ENCODE measurements at regions not wholly inside any gene's neighbourhood (a gene's known extent, or its start where the extent isn't known, plus 50 kb on each side); places are given as distances from the start of the nearest gene placed in this dataset.

GRCh38 chr7:138226745-138227279, 150.6 kb downstream of the AKR1D1 start:
- ChIA-PET CTCF (no interaction called here), POLR2A (no interaction called here)
- WGBS (ENCODE audit: insufficient coverage): 90% methylated on average over 1 of the region's 4 CpGs
- Mint-ChIP-seq H3K4me1 (no peaks in the 10 kb centered on the region), H3K27ac (no peak overlapping the region), H3K4me3 (no peak overlapping the region), H3K27me3 (no peaks in the 10 kb centered on the region), H3K9me3 (ENCODE audit: insufficient read depth) (no peaks in the 10 kb centered on the region)
- no peaks in the 10 kb centered on the region for H3K79me2 ChIP-seq (ENCODE audit: control insufficient read depth, insufficient read depth, low read length)
- ATAC-seq (ENCODE audit: low read depth): no peak
- H3K4me1 ChIP-seq (ENCODE audit: control insufficient read depth in 2 of 2, insufficient read depth in 2 of 2, low read length in 2 of 2): no peaks in the 10 kb centered on the region
- intact Hi-C loops (cut with micrococcal nuclease): no loop called here
- H3K9ac ChIP-seq (ENCODE audit: low read length): no peak overlapping the region
- DNase-seq: no peak
- no peaks in the 10 kb centered on the region for H3K27me3 ChIP-seq (replicated peaks in 1 of 4; ENCODE audit: control extremely low read depth in 1 of 4, control insufficient read depth in 3 of 4, insufficient read depth in 4 of 4, low read length in 3 of 4)
- no peak overlapping the region for H2AFZ ChIP-seq (ENCODE audit: insufficient read depth, low read depth, low read length, poor library complexity, severe bottlenecking)
- no peak overlapping the region for H3K4me3 ChIP-seq (ENCODE audit: control extremely low read depth in 1 of 5, extremely low read depth in 1 of 5, insufficient read depth in 1 of 5, low read depth in 2 of 5, low read length in 4 of 5)
- H3K27ac ChIP-seq (ENCODE audit: low read length in 2 of 2): no peak overlapping the region
- no peak overlapping the region for H3K4me2 ChIP-seq (replicated peaks; ENCODE audit: low read depth, low read length, poor library complexity, severe bottlenecking)
- TF ChIP-seq EZH2 (IDR thresholded peaks at IDR 0.05; ENCODE audit: borderline replicate concordance, insufficient read depth, low read depth, low read length, poor library complexity, severe bottlenecking): no peak
- no peak for TF ChIP-seq CTCF (IDR thresholded peaks at IDR 0.05)
- H3K9me3 ChIP-seq (ENCODE audit: control extremely low read depth in 1 of 3, control insufficient read depth in 2 of 3, insufficient read depth in 1 of 3, low read length in 2 of 3): no peaks in the 10 kb centered on the region
- no peaks in the 10 kb centered on the region for H4K20me1 ChIP-seq (ENCODE audit: control insufficient read depth, insufficient read depth, low read length, poor library complexity, severe bottlenecking)
- no peaks in the 10 kb centered on the region for H3K36me3 ChIP-seq (replicated peaks in 1 of 2; ENCODE audit: control extremely low read depth in 1 of 2, control insufficient read depth in 1 of 2, extremely low read depth in 1 of 2, insufficient read depth in 2 of 2, low read length in 1 of 2)

- 100% methylated on average over 1 of the region's 7 CpGs for WGBS (ENCODE audit: insufficient coverage)
- no peak overlapping the region for H3K4me3 ChIP-seq (ENCODE audit: control extremely low read depth in 1 of 5, extremely low read depth in 1 of 5, insufficient read depth in 1 of 5, low read depth in 2 of 5, low read length in 4 of 5)
- no peak for DNase-seq
- intact Hi-C loops (cut with micrococcal nuclease): no loop called here
- no peaks in the 10 kb centered on the region for H3K79me2 ChIP-seq (ENCODE audit: control insufficient read depth, insufficient read depth, low read length)
- H2AFZ ChIP-seq (ENCODE audit: insufficient read depth, low read depth, low read length, poor library complexity, severe bottlenecking): no peak overlapping the region
- no peak for TF ChIP-seq EZH2 (IDR thresholded peaks at IDR 0.05; ENCODE audit: borderline replicate concordance, insufficient read depth, low read depth, low read length, poor library complexity, severe bottlenecking)
- TF ChIP-seq CTCF (IDR thresholded peaks at IDR 0.05): no peak
- no peaks in the 10 kb centered on the region for H4K20me1 ChIP-seq (ENCODE audit: control insufficient read depth, insufficient read depth, low read length, poor library complexity, severe bottlenecking)
- no peaks in the 10 kb centered on the region for H3K4me1 ChIP-seq (ENCODE audit: control insufficient read depth in 2 of 2, insufficient read depth in 2 of 2, low read length in 2 of 2)
- no peak overlapping the region for H3K27ac ChIP-seq (ENCODE audit: low read length in 2 of 2)
- Mint-ChIP-seq H3K9me3 (ENCODE audit: insufficient read depth) (no peaks in the 10 kb centered on the region), H3K27ac (no peak overlapping the region), H3K27me3 (no peaks in the 10 kb centered on the region), H3K4me1 (no peaks in the 10 kb centered on the region), H3K4me3 (no peak overlapping the region)
- H3K4me2 ChIP-seq (replicated peaks; ENCODE audit: low read depth, low read length, poor library complexity, severe bottlenecking): no peak overlapping the region
- ChIA-PET CTCF (no interaction called here), POLR2A (no interaction called here)
- no peak overlapping the region for H3K9ac ChIP-seq (ENCODE audit: low read length)
- no peaks in the 10 kb centered on the region for H3K36me3 ChIP-seq (replicated peaks in 1 of 2; ENCODE audit: control extremely low read depth in 1 of 2, control insufficient read depth in 1 of 2, extremely low read depth in 1 of 2, insufficient read depth in 2 of 2, low read length in 1 of 2)
- no peak for ATAC-seq (ENCODE audit: low read depth)
- H3K27me3 ChIP-seq (replicated peaks in 1 of 4; ENCODE audit: control extremely low read depth in 1 of 4, control insufficient read depth in 3 of 4, insufficient read depth in 4 of 4, low read length in 3 of 4): no peaks in the 10 kb centered on the region
- peaks cover 0 to 4% (median 0%) of the 10 kb centered on the region in 3 donors for H3K9me3 ChIP-seq (ENCODE audit: control extremely low read depth in 1 of 3, control insufficient read depth in 2 of 3, insufficient read depth in 1 of 3, low read length in 2 of 3)
These were observed 151.9 kb downstream of the AKR1D1 start for GRCh38 chr7:138228119-138228518.
